Heart right ventricle (tissue), 16 donors: ENCODE measurements at regions not wholly inside any gene's neighbourhood (a gene's known extent, or its start where the extent isn't known, plus 50 kb on each side); places are given as distances from the start of the nearest gene placed in this dataset.

ENCODE experiments used
- ATAC-seq, 8 donors: fragments of 200-7000 bp; cut with Tn5 transposase; one replicate each; pipeline ENCODE4 v1.9.1; 2020; ENCODE audit warnings: mild to moderate bottlenecking in 8 of 8, moderate library complexity in 8 of 8, moderate number of reproducible peaks in 1 of 8
- DNase-seq, 2 donors: peaks; one replicate each; pipeline ENCODE4 v3.0.0-alpha.2; 2020
- H3K27ac ChIP-seq, 10 donors: fragments of 200-600 bp; sonication (generic) in 2 of 10; one replicate each; pipeline versions ENCODE4 v1.5.0 to v1.8.0; 2020 to 2022; ENCODE audit warnings: mild to moderate bottlenecking in 3 of 10
- H3K27me3 ChIP-seq, 7 donors: fragments of 200-600 bp; one replicate each; pipeline ENCODE4 v1.8.0; 2021 to 2022; ENCODE audit warnings: mild to moderate bottlenecking in 2 of 7
- H3K36me3 ChIP-seq, 9 donors: fragments of 200-600 bp; sonication (generic) in 1 of 9; one replicate each; pipeline versions ENCODE4 v1.5.0 to v1.8.0; 2020 to 2022; ENCODE audit warnings: mild to moderate bottlenecking in 2 of 9
- H3K4me1 ChIP-seq, 9 donors: fragments of 200-600 bp; sonication (generic) in 1 of 9; one replicate each; pipeline versions ENCODE4 v1.5.0 to v1.8.0; 2020 to 2022; ENCODE audit warnings: mild to moderate bottlenecking in 4 of 9
- H3K4me3 ChIP-seq, 10 donors: fragments of 200-600 bp; sonication (generic) in 2 of 10; one replicate each; pipeline versions ENCODE4 v1.5.0 to v1.8.0; 2020 to 2022; ENCODE audit warnings: mild to moderate bottlenecking in 7 of 10, moderate library complexity in 2 of 10
- H3K9me3 ChIP-seq, 11 donors: fragments of 200-600 bp in 10 of 11; sonication (generic) in 2 of 11; one replicate each; pipeline versions ENCODE4 v1.5.0 to v1.8.0; 2013 to 2022; ENCODE audit warnings: mild to moderate bottlenecking in 2 of 11, control low read depth in 1 of 11, moderate library complexity in 1 of 11
- WGBS, 2 donors: extraction: QIAGEN DNeasy Blood & Tissue Kit; methylation state at CpG; one replicate each; pipeline ENCODE4 v1.1.7; 2013; ENCODE audit warnings: inconsistent platforms in 1 of 2; 5-methylcytosine and 5-hydroxymethylcytosine counted together
- intact Hi-C, 10 donors: fragments of 100-400 bp; cut with DNase I; formaldehyde crosslinking; loops; one replicate each; pipeline versions ENCODE4 v1.11.1 to v1.14.2; 2022
- TF ChIP-seq, protein P1 (sequence below), 9 donors: fragments of 200-600 bp; sonication (generic) in 2 of 9; IDR thresholded peaks; one replicate each; pipeline versions ENCODE4 v1.5.0 to v1.8.0; 2021 to 2022; ENCODE audit warnings: antibody characterized with exemption in 9 of 9, mild to moderate bottlenecking in 5 of 9, moderate library complexity in 1 of 9
- donor health status: Arrhythmogenic right ventricular cardiomyopathy.
- donor health status: ischemic (EF 13 %, LVEDD 7.1; RV severe dilation, severe dysfunction).
- donor health status: healthy with polysubstance abuse.
- donor health status: DM: no; HTN: yes; CAD: no.
- donor health status: DM: no; HTN: no; CAD: no.
- donor health status: ischemic (EF 25% LVEDD 6.9; RV normal size, moderate dysfunction).
- donor health status: ischemic (EF 25% LVEDD 5.7; RV mildly dilated, moderate dysfunction).
- donor health status: healthy.
- donor health status: DM: yes; HTN: yes; CAD: no.
- donor health status: Ischemic cardiomyopathy.
- donor health status: ischemic (EF 35%, LVEDD 5.7; RV mildly dilated, moderate dysfunction).
- donor health status: nonischemic (EF 11% LVEDD 7.7; RV severe dilation, severe dysfunction).
- donor health status: DM: yes; HTN: yes; CAD: no.
- donor health status: PGD.
- donor health status: ischemic (EF 29% LVEDD 5.4; RV normal size, mild dysfunction).
- donor health status: nonischemic (EF 23%, LVEDD 6.1; RV moderate dilation, normal function).

DNA sequence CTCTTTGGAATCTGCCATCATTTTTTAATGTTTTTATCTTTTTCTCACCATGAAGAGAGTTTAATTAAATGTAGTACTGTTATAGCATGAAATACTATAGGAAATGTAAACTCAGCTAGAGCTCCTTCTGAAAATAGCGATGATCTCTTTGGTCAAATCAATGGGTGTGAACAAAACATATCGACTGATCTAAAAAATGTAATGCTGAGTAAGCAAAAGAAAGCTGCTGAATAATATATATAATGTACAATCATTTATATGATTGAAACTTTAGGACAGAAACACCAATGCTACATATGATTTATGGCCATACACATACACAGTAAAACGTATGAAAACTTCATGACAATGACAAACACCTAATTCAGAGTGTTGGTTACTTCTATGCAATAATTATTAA, 150.8 kb upstream of the TUBA3C start:
- Histone ChIP-seq H3K27me3 (peaks cover 0 to 18% (median 0%) of the 10 kb centered on the region in 7 donors), H3K36me3 (no peaks in the 10 kb centered on the region), H3K4me1 (no peaks in the 10 kb centered on the region), H3K27ac (no peak overlapping the region), H3K4me3 (no peak overlapping the region), H3K9me3 (no peaks in the 10 kb centered on the region)
- TF ChIP-seq, protein P1, sequence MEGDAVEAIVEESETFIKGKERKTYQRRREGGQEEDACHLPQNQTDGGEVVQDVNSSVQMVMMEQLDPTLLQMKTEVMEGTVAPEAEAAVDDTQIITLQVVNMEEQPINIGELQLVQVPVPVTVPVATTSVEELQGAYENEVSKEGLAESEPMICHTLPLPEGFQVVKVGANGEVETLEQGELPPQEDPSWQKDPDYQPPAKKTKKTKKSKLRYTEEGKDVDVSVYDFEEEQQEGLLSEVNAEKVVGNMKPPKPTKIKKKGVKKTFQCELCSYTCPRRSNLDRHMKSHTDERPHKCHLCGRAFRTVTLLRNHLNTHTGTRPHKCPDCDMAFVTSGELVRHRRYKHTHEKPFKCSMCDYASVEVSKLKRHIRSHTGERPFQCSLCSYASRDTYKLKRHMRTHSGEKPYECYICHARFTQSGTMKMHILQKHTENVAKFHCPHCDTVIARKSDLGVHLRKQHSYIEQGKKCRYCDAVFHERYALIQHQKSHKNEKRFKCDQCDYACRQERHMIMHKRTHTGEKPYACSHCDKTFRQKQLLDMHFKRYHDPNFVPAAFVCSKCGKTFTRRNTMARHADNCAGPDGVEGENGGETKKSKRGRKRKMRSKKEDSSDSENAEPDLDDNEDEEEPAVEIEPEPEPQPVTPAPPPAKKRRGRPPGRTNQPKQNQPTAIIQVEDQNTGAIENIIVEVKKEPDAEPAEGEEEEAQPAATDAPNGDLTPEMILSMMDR (IDR thresholded peaks at IDR 0.05): no peak
- WGBS, 2 donors: 37 to 52% methylated on average over 3 of the region's 3 CpGs
- intact Hi-C loops: no loop called here
- DNase-seq (no peak), ATAC-seq (no peak)

DNA sequence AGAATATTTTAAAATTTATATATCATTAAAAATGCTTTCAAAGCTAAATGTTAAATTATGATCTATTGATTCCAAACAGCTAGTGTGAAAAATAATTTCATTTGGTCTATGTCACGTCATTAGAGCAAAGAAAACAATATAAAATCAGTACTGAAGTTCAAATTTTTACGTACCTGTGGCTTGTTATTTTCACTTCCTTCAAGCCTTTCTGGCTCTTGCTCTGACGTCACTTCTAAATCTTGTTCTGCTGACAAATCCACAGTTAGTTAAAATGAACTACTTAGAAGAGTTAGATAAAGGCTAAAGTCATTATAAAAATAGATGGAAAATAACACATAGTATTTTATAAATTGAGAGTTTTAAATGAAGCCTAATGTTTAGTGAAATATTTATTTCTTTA, 147.7 kb upstream of the TUBA3C start:
- Histone ChIP-seq H3K27me3 (peaks cover 0 to 16% (median 0%) of the 10 kb centered on the region in 7 donors), H3K4me3 (no peak overlapping the region), H3K9me3 (peaks cover 0 to 10% (median 3%) of the 10 kb centered on the region in 11 donors), H3K27ac (no peak overlapping the region), H3K36me3 (no peaks in the 10 kb centered on the region), H3K4me1 (no peaks in the 10 kb centered on the region)
- DNase-seq (no peak), ATAC-seq (no peak)
- intact Hi-C loops: no loop called here
- 50 to 56% methylated on average over 3 of the region's 3 CpGs for WGBS, 2 donors
- TF ChIP-seq, protein P1 (IDR thresholded peaks at IDR 0.05): no peak

DNA sequence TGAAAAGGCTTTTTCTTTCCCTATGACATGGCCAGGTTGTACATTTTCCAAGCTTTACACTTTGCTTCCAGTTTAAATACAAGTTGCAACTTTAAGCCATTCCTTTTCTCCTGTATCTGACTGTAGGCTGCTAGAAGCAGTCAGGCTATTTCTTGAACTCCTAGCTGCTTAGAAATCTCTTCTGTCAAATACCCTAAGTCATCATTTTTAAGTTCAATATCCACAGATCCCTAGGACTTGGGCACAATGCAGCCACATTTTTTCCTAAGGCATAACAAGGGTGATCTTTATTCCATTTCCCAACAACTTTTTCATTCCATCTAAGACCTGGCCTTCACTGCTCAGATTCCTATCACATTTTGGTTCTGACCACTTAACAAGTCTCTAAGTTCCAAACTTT, 142.7 kb upstream of the TUBA3C start:
- ATAC-seq (no peak), DNase-seq (no peak)
- H3K9me3 ChIP-seq: peaks cover 0 to 24% (median 10%) of the 10 kb centered on the region in 11 donors
- intact Hi-C loops: no loop called here
- TF ChIP-seq, protein P1 (IDR thresholded peaks at IDR 0.05): no peak
- no peaks in the 10 kb centered on the region for H3K36me3 ChIP-seq
- H3K4me3 ChIP-seq: no peak overlapping the region
- peaks cover 0 to 10% (median 0%) of the 10 kb centered on the region in 7 donors for H3K27me3 ChIP-seq
- no peak overlapping the region for H3K27ac ChIP-seq
- no peaks in the 10 kb centered on the region for H3K4me1 ChIP-seq

DNA sequence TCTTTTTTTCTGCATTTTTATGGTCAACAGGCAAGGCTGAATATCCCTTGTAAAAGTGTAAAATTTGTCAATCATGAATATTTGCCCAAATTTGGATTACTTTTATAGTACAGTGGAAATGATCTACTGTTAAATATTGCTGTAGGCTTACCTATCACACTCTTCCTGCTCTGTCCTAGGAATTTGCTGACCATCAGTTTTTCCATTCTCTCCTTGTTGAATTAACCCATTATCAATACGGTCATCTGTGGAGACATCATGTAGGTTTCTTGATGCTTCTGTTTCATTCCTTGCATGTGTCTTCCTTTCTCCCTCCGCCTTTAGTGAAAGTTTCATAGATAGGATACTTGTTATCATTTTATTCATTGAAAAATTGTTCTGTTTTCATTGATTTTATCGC, 139.6 kb upstream of the TUBA3C start:
- TF ChIP-seq, protein P1 (IDR thresholded peaks at IDR 0.05): no peak
- DNase-seq: no peak
- peaks cover 0 to 24% (median 10%) of the 10 kb centered on the region in 11 donors for H3K9me3 ChIP-seq
- 65 to 72% methylated on average over 3 of the region's 3 CpGs for WGBS, 2 donors
- no peaks in the 10 kb centered on the region for H3K4me1 ChIP-seq
- no peak overlapping the region for H3K27ac ChIP-seq
- H3K27me3 ChIP-seq: peaks cover 0 to 4% (median 0%) of the 10 kb centered on the region in 7 donors
- no peak for ATAC-seq
- H3K4me3 ChIP-seq: no peak overlapping the region
- no peaks in the 10 kb centered on the region for H3K36me3 ChIP-seq
- intact Hi-C loops: no loop called here
